HG02870 (cell line): ENCODE measurements at regions not wholly inside any gene's neighbourhood (a gene's known extent, or its start where the extent isn't known, plus 50 kb on each side); places are given as distances from the start of the nearest gene placed in this dataset.

Source experiments
- ATAC-seq: cut with Tn5 transposase; IDR thresholded peaks from one replicate; pipeline ENCODE4 v1.9.1; 2021; ENCODE audit warnings: mild to moderate bottlenecking, moderate library complexity; ENCODE audit not compliant: unreplicated experiment

DNA sequence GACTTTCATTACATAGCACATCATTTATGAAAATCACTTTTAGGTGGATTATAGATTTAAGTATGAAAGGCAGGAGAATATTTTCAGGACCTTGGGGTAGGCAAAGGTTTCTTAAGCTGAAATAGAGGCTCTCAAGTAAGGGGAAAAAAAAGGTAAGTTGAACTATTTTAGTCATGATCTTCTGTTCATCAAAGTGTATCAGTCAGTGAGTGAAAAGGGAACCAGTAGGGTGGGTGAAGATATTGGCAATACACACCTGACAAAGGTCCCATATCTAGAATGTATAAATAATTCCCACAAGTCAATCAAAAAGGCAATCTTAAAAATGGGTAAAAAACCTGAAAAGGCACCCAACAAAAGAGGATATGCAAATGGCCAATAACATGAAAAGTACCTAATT is 218.6 kb downstream of the KLF13 start:
- no peak for ATAC-seq

- no peak for ATAC-seq
Measured at GRCh38 chr15:31550211-31550977, 223.8 kb downstream of the KLF13 start.

DNA sequence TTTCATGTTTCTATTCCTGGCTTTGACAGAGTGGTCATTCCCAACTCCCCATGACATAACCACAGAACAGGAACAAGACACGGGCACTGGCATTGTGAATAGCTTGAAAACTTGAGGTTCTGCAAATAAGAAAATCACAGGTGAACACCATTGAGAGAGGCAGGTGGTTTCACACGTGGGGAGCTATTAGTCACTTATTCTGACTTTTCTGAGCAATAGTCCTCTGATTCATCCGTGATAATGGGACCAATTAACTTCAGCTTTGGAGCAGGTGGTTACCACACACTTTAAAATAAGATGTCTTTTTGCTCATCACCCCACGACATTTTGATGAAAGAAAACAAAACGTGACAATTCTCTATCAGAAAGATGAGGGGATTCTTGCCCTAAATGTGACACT is 224.7 kb downstream of the KLF13 start:
- no peak for ATAC-seq

DNA sequence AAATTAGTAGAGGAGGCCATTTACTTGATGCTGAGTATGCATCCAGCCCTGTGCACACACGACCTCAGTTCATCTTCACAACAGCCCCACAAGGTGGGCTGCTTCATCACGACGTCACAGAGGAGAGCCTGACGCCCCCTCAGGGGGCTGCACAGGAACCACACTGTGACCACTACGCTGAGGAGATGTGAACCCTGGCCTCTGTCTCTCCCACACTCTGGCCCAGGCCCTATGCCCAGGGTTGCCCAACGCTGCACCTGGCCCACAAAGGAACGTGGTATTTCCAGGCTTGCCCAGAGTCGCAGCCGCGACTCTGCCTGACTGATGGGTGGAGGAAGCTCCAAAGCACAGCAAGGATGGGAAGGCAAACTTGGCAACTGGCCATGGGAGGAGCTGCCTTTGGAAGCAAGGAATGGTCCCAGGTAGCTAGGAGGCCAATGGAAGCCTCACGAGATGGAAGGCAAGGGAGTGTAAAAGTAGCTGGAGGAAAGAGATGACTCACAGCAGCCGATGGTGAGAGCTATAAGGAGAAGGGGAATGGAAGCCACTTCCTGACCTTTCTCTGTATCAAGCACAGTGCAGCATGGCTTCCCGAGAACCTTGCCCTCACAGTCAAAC is 226.0 kb downstream of the KLF13 start:
- ATAC-seq, result no peak

GRCh38 chr15:31554261-31554660 is 227.6 kb downstream of the KLF13 start:
- ATAC-seq, result no peak

- ATAC-seq, result no peak
Measured at GRCh38 chr15:31555022-31555421, 228.4 kb downstream of the KLF13 start.

DNA sequence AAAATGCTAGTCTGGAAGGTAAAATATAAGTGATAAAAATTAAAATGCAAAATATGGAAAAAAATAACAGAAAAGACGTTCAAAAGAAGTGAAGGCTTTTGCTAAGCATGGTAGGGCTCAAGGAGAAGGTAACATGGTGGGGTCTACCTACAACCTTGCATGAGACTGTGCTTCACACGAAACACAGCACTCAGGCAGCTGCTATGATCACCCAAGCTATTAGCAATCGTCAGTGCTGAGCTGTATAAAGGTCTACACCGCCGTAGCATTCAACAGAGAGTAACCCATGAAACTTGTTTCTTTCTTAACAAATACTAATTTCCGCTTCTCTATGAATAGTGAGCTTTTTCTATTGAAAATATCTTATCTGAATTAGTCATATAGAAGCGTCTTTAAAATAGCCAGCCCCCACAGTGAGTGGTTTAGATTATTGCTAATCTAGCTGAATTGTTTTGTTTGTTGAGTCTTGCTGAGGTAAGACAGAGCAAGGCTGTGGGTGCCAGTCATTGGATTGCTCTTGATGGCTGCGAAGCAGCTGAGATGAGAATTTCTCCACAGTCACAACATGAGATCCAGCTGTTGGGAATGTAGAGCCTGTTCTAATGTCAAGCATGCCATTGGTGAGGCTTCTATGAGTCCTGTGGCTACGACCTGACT is 230.0 kb downstream of the KLF13 start:
- no peak for ATAC-seq

DNA sequence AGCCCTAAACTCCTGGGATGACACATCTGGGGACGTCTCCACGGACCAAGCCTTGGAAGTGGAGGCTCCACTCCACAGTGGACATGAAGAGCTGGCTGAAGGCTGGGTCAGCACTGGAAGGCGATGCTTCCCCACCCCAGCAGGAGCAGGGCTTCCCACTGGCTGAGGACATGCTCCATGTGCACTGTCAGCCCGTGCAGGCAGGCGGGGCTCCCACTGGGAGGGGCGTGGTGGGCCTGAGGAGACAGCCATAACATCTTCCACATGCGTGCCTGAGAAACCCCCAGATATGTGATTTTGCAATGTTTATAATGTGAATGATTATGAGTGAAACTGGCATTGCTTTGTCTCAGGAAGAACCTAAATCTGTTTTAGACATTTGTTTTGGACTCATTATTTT is 231.3 kb downstream of the KLF13 start:
- no peak for ATAC-seq

GRCh38 chr15:31558840-31559239 is 232.2 kb downstream of the KLF13 start:
- no peak for ATAC-seq

GRCh38 chr15:31559786-31560185 is 233.2 kb downstream of the KLF13 start:
- ATAC-seq, result no peak

GRCh38 chr15:31560643-31561042 is 234.0 kb downstream of the KLF13 start:
- no peak for ATAC-seq

DNA sequence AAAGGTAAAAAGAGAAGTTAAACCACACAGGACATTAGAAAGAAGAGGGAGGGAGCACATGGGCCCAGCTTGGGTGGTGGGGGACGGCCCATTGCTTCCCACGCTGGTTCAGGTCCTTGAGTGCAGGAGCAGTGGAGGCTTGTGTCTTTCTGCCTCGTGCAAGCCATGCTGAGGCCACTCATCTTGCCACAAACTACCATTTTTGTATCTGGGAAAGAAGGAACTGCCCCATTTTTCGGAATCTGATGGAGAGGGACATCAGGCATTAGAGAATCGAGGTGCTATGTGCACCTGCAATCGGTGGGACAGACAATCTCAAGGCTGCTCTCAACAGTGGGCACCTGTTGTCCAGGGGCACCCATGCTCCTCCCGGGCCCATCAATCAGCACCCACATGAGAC is 234.5 kb downstream of the KLF13 start:
- ATAC-seq, result no peak

- no peak for ATAC-seq
Measured at GRCh38 chr15:31563001-31563400, 236.4 kb downstream of the KLF13 start.

DNA sequence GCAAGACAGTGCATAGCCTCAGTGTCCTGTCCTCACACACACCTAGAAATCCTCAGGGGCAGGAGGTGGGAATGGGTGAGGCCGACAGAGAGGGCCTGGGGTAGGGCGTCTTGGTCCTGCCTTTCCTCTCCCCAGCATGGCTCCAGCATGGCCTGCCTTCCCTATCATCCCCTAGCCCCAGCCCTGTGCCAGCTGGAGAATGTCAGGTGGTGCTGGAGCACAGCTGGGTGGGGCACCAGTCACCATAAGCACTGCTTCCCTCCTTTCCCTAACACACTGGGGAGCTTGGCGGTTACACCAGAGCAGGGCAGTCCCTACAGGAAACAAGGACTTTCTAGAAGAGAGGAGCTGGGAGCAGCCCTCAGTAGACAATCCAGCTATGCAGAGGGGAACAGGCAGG is 236.8 kb downstream of the KLF13 start:
- ATAC-seq, result no peak

- no peak for ATAC-seq
Measured at GRCh38 chr15:31567861-31568260, 241.2 kb downstream of the KLF13 start.

DNA sequence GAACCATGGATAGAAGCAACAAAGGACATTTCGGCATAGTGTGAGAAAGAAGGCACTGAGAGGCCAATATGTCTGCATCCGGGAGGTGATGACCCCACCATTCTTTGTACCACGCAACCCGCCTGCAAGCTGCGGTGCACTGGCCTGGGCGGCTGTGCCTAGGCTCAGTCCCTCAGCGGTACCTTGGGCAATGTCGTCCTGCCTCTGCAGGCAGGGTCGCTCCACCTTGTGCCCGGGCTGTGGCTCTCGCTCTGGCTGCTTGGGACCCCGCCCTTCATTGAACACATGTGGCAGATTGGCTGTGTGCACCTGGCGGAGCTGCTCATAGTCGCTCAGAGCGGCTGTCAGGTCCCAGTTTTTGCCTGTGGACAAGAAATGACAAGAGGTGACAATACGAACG is 243.2 kb downstream of the KLF13 start:
- no peak for ATAC-seq

DNA sequence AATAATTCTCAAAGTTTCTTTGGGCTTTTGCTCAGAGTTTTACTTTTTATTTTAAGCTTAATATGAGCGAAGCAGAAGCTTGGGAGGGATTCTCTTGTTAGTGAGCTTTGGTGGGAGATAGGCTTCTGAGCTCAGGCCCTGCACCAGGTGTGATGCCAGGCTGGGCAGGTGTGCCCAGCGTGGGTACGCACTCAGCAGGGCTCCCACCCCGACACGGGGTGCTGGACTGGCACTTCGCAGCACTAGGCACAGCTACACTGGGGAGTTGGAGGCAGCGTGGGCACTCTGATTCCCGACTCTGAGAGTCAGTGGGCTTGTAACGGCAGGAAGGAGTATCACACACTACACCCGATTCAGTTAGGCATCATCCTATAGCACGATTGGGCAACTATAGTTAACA is 244.0 kb downstream of the KLF13 start:
- ATAC-seq, result no peak

- ATAC-seq, result no peak
Measured at GRCh38 chr15:31571676-31572075, 245.0 kb downstream of the KLF13 start.

DNA sequence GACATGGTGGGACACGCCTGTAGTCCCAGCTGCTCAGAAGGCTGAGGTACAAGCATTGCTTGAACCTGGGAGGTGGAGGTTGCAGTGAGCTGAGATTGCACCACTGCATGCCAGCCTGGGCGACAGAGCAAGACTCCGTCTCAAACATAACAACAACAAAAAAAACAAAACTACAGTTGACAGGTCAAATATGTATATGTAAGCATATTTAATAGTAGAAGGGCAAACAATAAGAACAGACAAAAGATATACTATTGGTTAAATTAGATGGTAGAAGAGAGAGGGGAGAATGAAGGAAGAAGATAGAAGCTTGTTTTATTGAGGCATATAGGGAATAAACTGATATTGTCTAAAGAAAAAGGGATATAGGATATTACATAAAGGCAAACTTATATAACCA is 247.1 kb downstream of the KLF13 start:
- no peak for ATAC-seq

DNA sequence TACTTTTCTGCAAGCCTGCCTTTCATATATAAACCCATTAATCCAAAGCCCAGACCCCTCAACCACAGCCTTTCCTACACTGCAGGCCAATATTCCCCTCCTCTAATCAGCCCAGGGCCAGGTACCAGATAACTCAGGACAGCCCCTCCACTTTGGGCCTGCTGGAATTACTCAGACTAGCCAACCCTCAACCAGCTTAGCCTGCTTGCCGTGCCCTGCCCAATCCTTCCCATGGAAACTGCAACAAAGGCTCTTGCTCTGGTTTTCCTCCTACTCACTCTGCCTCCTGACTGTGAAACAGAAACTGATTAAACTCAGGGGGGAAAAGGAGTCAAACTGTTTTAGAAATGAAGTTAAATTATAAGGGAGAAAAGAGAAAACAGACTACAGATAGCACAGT is 248.1 kb downstream of the KLF13 start:
- no peak for ATAC-seq

- ATAC-seq, result no peak
Measured at GRCh38 chr15:31577108-31577507, 250.5 kb downstream of the KLF13 start.

DNA sequence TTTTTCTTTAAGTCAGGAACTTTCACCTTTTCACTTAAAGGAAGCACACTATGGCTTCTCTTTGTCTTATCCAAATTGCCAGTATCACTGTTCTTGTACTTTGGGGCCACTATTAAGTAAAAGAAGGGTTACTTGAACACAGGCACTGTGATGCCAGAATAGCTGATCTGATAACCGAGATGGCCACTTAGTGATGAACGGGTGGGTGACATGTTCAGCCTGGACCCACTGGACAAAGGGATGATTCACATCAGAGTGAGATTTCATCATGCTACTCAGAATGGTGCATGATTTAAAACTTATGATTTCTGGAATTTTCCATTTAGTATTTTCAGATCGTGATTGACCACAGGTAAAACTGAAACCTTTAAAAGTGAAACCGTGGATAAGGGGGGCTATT is 252.6 kb downstream of the KLF13 start:
- ATAC-seq, result no peak
